Epithelial cell of prostate (primary cell): ENCODE measurements at regions not wholly inside any gene's neighbourhood (a gene's known extent, or its start where the extent isn't known, plus 50 kb on each side); places are given as distances from the start of the nearest gene placed in this dataset.
"Not testable (repeated sequence)": the region's sequence is repeated elsewhere in the genome, so short reads cannot be mapped to it uniquely, and the experiment has no call there.

Experiments used
- DNase-seq: peaks from one replicate; pipeline ENCODE4 v3.0.0-alpha.2; 2011; ENCODE audit warnings: low read depth, low spot score
- H3K27ac ChIP-seq: fragments of 450-650 bp; 2 replicates; pipeline ENCODE4 v1.5.1; 2017; ENCODE audit warnings: mild to moderate bottlenecking

DNA sequence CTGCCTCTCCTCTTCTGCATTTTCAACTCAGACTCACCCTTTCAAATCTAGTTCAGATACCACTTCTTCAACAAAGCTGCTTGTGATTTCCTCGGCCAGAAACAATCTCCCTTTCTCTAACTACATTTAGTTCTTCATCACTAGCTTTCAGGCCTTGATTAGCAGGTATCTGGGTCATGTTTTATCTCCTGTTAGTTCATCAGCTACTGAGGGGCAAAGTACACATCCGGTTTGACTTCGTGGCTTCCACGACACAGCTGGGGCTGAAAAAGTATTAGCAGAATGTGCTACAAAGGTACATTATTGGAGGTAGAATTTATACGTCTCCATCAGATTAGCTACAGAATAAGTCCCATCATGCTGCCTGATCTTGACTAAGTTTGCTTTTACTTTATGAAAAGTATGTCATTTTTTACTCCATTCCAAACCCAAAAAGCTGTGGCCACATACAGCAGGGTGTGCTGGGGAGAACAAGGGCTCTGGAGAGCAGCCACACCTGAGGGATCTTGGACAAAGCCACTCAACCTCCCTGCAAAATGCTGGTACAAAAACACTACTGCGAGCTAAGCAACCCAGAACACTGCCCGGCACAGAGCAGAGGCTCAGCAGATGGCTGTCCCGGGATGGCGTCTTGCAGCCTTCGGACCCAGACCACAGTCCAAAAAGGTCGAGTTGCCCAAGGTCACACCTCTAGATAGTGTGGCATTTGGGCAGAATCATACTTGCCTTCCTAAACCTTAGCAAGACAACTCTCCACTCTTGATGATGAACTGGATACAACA, 120.5 kb upstream of the PRKX start:
- H3K27ac ChIP-seq, DNase-seq: not testable (repeated sequence)

DNA sequence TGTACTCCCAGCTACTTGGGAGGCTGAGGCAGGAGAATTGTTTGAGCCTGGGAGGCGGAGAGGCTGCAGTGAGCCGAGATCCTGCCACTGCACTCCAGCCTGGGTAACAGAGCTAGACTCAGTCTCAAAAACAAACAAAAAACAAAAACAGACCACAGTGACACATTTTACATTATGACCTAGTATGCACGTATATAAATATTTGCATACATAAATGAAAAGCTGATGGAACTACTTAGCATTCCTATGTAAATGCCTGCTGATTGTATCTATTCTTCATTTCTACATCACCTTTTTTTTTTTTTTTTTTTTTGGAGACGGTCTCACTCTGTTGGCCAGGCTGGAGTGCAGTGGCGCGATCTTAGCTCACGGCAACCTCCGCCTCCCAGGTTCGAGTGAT, 116.6 kb upstream of the PRKX start:
- DNase-seq, H3K27ac ChIP-seq: not testable (repeated sequence)

DNA sequence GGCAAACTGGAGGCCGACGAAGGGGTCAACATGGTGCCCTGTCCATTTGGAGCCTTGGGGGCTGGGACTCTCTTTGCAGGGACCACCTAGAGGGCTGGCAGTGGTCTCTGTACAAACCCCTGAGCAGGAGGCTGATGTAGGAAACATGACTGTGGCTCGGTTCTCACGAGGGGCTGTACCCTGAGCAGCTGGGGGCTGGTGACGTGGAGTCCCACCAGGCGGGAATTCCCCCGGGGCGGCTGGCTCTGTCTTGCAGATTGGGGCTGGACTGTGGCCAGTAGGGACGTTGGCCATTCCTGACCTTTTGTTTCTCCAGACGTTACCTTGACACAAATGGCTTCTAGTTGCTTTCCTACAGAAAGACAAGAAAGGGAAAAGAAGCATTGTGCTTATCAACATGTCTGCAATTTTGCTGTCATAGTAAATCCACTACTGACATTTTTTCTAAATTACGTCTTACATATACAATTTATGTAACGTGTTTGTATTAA, 115.6 kb upstream of the PRKX start:
- DNase-seq = not testable (repeated sequence)
- H3K27ac ChIP-seq = peak overlapping the region; percentile 24

DNA sequence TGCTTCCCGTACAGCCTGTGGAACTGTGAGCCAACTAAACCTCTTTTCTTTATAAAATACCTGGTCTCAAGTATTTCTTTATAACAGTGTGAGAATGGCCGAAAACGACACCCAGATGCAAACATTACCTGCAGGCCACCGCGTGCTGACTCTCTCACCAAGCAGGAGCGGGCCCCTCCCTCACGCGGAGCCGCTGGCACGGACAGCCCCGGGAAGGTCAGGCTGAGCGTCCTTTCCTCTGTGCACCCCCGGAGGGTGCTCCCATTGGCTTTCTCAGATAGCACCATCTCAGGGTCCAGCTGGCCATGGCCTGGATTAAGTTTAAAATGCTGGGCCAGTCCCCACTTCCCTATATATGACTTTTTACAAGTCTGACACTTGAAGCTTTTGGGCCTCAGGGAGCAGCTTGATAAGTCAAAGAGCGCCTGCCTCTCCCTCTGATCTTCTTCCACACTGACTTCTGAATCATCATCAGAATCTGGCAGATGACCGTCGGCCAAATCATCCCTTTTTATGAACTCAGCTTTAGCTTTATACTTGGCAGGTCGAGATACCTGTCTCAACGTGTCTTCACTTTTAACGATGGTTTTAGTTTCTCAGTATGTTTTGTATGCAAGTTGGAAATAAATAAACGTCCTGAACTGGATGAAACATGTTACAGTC, 115.1 kb upstream of the PRKX start:
- H3K27ac ChIP-seq = peak overlapping the region; percentile 24
- not testable (repeated sequence) for DNase-seq

DNA sequence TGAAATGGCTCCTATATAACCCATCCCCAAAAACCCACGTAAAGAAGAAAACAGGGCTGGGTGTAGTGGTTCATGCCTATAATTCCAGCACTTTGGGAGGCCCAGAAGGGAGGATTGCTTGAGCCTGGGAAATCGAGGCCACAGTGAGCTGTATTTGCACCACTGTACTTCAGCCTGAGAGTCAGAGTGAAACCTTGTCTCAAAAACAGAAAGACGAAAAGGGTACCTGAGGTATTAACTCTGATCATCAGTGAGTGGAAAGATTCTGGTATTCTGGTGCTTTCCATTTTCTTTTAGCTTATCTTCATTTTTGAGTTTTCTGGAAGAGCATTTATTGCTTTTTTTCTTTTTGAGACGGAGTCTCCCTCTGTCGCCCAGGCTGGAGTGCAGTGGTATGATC, 110.6 kb upstream of the PRKX start:
- not testable (repeated sequence) for DNase-seq, H3K27ac ChIP-seq

DNA sequence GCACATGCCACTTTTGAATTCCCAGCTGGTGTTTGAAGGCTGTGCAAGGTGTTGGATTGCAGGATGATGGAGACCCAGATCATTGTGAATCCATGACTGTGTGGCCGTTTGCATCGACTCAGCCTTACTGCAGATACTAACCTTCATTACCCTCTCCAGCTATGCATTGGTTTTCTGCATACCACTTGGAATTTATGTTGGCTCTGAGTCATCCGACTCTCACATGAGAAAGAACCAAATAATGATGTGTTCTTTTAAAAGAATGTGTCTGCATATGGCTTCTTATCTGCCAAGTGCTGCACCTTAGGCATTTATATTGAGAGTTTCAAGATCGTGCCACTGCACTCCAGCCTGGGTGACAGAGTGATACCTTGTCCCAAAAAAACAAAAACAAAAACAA, 106.7 kb upstream of the PRKX start:
- peak overlapping the region; percentile 2 for H3K27ac ChIP-seq
- no peak for DNase-seq

DNA sequence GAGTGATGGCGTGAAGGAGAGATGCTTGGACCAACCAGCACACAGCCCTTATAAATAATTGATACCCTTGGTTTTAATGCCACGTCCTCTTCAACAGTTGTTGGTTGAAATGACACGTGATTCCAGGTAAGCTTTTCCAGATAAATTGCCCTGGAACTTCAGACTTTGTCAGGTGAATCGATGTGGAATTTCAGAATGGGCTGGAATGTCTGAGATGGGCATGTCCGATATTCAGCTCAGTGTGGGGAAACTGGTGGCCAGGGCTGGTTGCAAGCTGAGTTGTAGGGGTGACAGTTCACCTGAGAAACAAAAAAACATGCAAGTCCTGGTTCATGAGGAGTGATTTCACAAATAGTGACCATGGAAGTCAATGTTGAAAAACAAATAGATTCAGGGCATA, 104.0 kb upstream of the PRKX start:
- not testable (repeated sequence) for DNase-seq

DNA sequence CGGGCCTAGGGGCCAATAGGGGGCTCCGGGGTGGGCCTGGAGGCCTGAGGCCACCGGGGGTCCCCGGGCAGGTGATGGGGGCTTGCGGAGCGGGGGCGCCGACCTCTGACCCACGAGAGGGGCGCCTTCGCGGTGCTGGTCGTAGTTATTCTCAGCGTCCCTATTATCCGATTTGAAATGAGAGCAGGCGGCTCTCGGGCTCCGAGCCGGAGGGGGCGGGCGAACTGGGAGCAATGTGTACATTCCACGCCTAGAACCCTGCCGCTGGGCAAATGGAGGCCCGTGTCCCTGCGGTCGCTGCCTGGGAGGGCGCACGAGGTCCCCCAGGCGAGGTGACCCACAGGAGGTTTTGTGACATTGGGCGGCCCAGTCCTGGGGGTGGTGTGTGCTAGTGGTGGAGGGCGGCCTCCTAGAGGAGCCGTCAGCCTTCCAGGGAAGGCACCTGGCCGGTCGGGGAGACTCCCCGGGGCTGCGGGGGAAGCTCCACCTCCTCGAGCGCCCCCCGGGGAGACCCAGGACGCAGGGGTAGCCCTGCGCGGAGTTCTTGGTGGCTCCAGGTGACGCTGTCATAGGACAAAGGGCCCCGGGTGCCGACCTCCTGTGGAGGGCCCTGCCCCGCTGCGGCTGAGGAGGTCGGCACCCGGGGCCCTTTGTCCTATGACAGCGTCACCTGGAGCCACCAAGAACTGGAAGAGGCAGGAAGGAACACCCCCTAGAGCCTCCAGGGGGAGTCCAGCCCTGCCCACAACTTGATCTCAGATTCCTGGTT, 102.6 kb upstream of the PRKX start:
- no peak for DNase-seq
- H3K27ac ChIP-seq = peak overlapping the region; percentile 81

More for the DNA sequence above, 104.0 kb upstream of the PRKX start:
- not testable (repeated sequence) for H3K27ac ChIP-seq

DNA sequence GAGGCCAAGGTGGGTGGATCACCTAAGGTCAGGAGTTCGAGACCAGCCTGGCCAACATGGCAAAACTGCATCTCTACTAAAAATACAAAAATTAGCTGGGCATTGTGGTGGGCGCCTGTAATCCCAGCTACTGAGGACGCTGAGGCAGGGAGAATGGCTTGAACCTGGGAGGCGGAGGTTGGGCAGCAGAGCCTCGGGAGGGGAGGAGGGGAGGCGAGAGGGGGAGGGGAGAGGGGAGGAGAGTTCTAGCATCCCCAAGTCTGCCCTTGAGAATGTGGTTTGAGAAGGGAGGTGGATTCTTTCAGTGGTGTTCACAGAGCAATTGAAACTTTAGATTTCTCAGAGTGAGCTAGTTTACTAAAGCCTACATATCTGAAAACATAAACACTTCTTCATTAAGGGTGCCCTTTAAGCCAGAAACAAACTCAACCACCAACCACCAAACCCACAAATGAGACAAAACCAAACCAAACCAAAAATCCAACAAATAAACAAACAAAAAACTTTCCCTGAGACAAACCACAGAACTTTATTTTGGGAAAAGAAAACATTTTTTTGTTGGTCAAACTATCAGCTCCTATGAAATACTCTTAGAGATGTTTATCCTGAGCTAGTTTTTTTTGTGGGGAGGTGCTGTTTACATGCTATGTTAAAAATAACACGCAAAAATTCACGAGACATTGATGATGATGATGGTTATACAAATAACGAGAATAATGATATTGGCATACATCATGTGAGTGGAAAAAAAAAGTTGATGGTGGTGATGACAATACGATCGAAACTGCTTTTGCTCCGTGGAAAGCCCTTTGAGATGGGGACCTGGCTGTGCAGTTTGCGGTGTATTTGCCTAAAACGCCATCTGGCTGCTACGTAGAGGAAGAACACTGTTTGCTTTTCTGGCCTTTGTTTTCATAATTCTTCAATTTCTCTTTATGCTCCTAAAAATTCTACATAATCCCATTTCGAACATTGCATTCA, 98.2 kb upstream of the PRKX start:
- no peak overlapping the region for H3K27ac ChIP-seq
- no peak for DNase-seq

DNA sequence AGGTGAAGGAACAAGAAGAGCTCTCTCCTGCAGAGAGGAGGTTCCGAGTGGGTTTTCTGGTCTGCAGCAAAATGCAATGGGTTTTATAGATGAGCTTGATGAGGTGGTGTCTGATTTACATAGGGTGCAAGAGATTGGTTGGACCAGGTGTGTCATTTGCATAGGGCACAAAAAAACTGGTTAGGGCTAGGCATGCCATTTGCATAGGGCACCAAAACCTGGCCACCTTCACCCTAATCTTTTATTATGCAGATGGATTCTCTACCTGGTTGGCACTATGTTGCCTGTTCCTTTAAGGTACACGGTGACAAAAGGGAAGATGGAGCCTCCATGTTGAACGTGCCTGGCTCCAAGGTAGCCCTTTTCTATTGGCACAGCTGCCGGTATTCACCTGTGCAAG, 94.5 kb upstream of the PRKX start:
- DNase-seq = no peak
- H3K27ac ChIP-seq = no peak overlapping the region

DNA sequence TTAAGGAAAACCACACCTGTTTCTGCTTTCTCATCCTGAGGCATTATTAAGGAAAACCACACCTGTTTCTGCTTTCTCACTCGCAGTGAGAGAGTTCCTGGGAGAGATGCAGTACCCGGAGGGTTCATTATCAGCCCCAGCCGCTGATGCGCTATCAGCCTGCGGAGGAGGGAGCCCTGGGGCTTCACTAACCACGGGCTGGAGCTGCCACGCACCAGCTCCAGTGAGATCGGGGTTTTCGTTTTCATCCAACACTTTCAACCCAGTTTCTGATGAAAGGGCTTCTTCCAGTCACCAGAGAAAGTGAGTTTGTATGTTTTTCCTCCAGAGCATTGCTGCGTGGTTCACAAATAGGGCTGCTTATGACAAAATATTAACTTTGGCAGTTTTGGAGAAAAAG, 93.2 kb upstream of the PRKX start:
- H3K27ac ChIP-seq = no peak overlapping the region
- no peak for DNase-seq

DNA sequence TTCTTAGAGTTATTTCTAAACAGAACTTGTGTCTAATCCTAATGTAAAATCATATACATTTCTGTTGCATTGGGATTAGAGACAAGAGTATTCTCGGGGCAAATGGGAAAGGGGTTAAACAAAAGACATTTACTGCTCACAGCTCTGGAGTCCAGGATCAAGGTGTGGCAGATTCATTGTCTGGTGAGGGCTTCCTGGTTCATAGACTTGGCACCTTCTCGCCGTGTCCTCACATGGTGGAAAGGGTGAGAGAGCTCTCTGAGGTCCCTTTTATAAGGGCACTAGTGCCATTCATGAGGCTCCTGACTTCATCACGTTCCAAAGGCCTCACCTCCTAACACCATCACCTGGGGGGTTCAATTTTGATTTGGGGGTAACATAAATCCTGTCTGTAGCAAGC, 90.3 kb upstream of the PRKX start:
- no peak for DNase-seq
- H3K27ac ChIP-seq = no peak overlapping the region

DNA sequence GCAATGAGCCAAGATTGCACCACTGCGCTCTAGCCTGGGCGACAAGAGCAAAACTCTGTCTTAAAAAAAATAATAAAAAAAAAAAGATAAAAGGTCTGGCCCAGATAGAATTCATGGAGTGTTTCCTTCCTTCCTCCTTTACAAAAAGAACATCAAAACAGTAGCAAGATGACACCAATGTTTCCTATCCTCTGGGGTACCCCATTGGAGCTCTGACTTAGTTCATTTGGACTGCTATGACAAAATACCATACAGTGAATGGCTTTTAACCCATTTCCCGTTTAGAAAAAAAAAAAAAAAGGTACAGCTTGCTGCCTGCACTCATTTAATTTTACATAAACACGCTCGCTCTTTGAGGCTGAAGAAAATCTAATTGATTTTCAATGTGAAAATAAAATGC, 89.9 kb upstream of the PRKX start:
- H3K27ac ChIP-seq = no peak overlapping the region
- DNase-seq = no peak

DNA sequence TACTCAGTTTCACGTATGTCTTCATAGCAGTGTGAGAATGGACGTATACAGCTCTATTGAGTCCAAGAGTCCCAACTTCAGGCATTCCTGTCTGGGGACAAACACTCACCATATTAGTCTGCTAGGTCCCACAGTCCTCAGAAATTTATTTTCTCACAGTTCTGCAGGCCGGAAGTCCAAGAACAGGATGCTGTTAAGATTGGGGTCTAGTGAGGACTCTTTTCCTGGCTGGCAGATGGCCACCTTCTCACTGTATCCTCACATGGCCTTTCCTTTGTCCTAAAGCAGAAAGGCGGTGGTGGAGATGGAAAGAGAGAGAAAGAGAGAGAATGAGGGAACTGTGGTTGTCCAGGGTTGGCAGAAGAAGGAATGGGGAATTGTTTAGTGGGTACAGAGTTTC, 82.0 kb upstream of the PRKX start:
- DNase-seq, H3K27ac ChIP-seq: not testable (repeated sequence)

DNA sequence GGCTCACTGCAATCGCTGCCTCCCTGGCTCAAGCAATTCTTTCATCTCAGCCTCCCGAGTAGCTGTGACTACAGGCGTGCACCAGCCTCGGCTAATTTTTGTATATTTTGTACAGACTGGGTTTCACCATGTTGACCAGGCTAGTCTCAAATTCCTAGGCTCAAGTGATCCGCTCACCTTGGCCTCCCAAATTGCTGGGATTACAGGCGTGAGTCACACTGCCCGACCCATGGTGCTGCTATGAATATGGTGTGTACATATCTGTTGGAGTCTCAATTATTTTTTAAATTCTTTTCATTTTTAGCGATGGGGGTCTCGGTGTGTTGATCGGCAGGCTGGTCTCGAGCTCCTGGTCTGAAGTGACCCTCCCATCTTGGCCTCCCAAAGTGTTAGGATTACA, 78.0 kb upstream of the PRKX start:
- H3K27ac ChIP-seq = no peak overlapping the region

DNA sequence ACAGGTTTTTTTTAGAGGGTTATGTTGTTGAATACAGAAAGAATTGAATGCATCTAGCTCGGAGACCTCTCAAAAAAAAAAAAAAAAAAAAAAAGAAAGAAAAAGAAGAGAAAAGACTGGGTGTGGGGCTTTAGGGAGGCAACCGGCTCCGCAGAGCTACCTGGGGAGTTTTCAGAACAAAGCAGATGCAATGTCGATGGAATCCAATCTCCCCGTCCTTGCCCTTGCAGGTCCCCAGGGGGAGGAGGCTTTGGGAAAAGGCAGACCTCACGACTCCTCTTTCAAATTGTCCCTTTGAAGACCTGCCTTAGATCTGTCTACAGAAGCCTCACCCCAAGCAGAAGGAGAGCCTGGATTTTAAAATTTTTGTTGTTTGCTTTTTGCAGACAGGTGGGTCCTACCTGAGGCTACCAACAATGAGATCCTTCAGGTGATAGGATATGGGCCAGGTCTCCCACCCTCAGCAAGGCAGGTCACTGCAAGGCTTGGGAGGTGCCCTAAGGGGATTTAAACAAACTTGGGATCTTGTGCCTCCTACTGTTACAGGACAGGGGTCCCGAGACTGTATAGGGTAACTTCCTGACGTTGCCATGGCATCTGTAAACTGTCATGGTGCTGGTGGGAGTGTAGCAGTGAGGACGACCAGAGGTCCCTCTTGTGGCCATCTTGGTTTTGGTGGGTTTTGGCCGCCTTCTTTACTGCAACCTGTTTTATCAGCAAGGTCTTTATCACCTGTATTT, 75.2 kb upstream of the PRKX start:
- no peak for DNase-seq
- no peak overlapping the region for H3K27ac ChIP-seq

More for the DNA sequence above, 78.0 kb upstream of the PRKX start:
- DNase-seq = no peak

DNA sequence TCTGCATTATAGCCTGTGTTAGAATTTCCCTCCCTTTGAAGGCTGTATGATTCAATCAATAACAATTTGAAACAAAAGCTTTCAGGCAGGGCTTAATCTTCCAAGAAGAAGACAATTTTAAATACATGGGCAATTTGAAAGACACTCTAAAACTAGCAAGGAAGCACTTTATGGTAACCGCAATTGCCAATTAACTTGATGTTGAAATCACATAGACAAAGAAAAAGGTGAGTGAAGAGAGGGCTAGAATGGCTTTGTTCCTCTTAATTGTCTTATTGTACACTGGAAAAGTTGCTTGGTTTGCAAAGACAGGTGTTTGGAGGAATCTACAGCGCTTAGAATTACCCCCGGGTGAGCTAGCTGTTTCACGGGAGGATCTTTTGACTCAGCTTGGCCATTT, 74.4 kb upstream of the PRKX start:
- DNase-seq = no peak
- H3K27ac ChIP-seq = no peak overlapping the region

DNA sequence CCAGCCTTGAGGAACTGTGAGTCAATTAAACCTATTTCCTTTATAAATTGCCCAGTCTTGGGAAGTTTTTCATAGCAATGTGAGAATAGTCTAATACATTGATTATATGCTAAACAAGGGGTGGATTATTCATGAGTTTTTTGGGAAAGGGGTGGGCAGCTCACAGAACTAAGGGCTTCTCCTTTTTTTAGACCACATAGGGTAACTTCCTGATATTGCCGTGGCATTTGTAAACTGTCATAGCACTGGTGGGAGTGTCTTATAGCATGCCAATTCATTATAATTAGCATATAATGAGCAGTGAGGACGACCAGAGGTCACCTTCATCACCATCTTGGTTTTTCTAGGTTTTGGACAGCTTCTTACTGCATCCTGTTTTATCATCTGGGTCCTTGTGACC, 72.4 kb upstream of the PRKX start:
- not testable (repeated sequence) for H3K27ac ChIP-seq, DNase-seq

DNA sequence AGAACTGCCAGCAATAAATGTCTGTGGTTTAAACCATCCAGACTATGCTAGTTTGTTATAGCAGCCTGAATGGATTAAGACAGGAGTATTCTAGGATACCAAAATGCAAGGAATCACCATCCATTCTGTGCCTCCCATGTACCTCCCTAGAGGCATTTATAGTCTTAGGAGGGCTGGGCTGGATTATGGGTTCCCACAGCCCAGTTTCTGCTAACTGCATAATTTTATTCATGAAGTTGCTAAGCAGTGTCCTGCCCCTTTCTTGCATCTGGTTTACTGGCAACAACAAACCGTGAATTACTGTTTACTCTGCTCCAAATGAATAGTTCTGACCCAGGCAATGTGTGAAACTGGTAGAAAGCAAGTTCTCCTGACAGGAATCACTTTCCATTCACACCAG, 67.1 kb upstream of the PRKX start:
- H3K27ac ChIP-seq = no peak overlapping the region
- no peak for DNase-seq
